ENCODE measurements at regions not wholly inside any gene's neighbourhood (a gene's known extent, or its start where the extent isn't known, plus 50 kb on each side); places are given as distances from the start of the nearest gene placed in this dataset.

GRCh38 chr6:101018157-101018556 lies 137.0 kb upstream of the ASCC3 start:
- no peak overlapping the region for H3K4me3 Mint-ChIP-seq
- intact Hi-C loops (cut with micrococcal nuclease): no loop called here

DNA sequence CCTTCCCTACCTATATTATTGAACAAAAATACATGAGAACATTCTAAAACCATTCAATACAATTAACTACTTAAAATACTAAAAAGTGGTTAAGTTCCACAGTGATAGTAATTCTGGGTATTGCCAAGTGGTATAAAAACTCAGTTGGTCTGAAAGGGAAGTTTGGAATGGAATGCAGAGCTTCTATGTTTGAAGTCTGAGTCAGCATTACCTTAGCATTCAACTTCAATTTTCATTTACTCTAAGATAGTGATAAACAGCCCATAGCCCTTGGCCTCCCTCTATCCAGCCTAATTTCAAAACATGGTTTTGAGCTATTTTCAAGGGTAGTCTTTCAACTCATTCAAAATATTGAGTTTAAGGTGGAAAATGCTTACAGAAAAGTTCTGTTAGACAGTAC lies 140.4 kb upstream of the ASCC3 start:
- no peak overlapping the region for H2AFZ ChIP-seq (ENCODE audit: insufficient read depth, low read depth, low read length, poor library complexity, severe bottlenecking)
- no peaks in the 10 kb centered on the region for H3K4me1 ChIP-seq (ENCODE audit: control insufficient read depth in 1 of 2, insufficient read depth in 2 of 2, low read length in 2 of 2)
- intact Hi-C loops (cut with micrococcal nuclease): no loop called here
- Mint-ChIP-seq H3K27ac (no peak overlapping the region), H3K36me3 (no peaks in the 10 kb centered on the region), H3K27me3 (ENCODE audit: low read depth in 3 of 3) (no peaks in the 10 kb centered on the region), H3K9me3 (peaks cover 2 to 28% (median 10%) of the 10 kb centered on the region in 7 donors), H3K4me1 (no peaks in the 10 kb centered on the region), H3K4me3 (no peak overlapping the region)
- H4K20me1 ChIP-seq (ENCODE audit: insufficient read depth, low read length): no peaks in the 10 kb centered on the region
- H3K27ac ChIP-seq (ENCODE audit: low read depth in 1 of 2, low read length in 2 of 2): no peak overlapping the region
- no peak overlapping the region for H3K9ac ChIP-seq (ENCODE audit: insufficient read depth, low read length, poor library complexity, severe bottlenecking)
- H3K79me2 ChIP-seq (ENCODE audit: insufficient read depth, low read length): no peaks in the 10 kb centered on the region
- H3K36me3 ChIP-seq (replicated peaks in 1 of 2; ENCODE audit: control insufficient read depth in 1 of 2, insufficient read depth in 2 of 2, low read length in 2 of 2): no peaks in the 10 kb centered on the region
- TF ChIP-seq CTCF (IDR thresholded peaks at IDR 0.05): no peak
- no peak overlapping the region for H3K4me2 ChIP-seq (replicated peaks; ENCODE audit: extremely low read depth, low read length, poor library complexity, severe bottlenecking)
- peaks cover 21 to 23% of the 10 kb centered on the region in 2 donors for H3K9me3 ChIP-seq (replicated peaks in 1 of 2; ENCODE audit: control insufficient read depth in 1 of 2, insufficient read depth in 1 of 2, low read length in 2 of 2)
- DNase-seq: no peak
- no peak overlapping the region for H3K4me3 ChIP-seq (replicated peaks in 1 of 3; ENCODE audit: low read depth in 2 of 3, low read length in 3 of 3)
- H3K27me3 ChIP-seq (ENCODE audit: control insufficient read depth in 2 of 2, insufficient read depth in 2 of 2, low read length in 2 of 2): no peaks in the 10 kb centered on the region

More at GRCh38 chr6:101018157-101018556, 137.0 kb upstream of the ASCC3 start:
- H3K9me3 Mint-ChIP-seq: peaks cover 2 to 13% (median 5%) of the 10 kb centered on the region in 7 donors
- H3K4me1 Mint-ChIP-seq: no peaks in the 10 kb centered on the region
- no peak overlapping the region for H3K27ac ChIP-seq (ENCODE audit: low read depth in 1 of 2, low read length in 2 of 2)
- no peak overlapping the region for H3K4me2 ChIP-seq (replicated peaks; ENCODE audit: extremely low read depth, low read length, poor library complexity, severe bottlenecking)
- no peak overlapping the region for H3K4me3 ChIP-seq (replicated peaks in 1 of 3; ENCODE audit: low read depth in 2 of 3, low read length in 3 of 3)
- H3K36me3 ChIP-seq (replicated peaks in 1 of 2; ENCODE audit: control insufficient read depth in 1 of 2, insufficient read depth in 2 of 2, low read length in 2 of 2): no peaks in the 10 kb centered on the region
- WGBS (ENCODE audit: insufficient coverage): no CpG with 5 or more reads among the region's 3 CpGs
- no peaks in the 10 kb centered on the region for H3K27me3 ChIP-seq (ENCODE audit: control insufficient read depth in 2 of 2, insufficient read depth in 2 of 2, low read length in 2 of 2)
- H3K27me3 Mint-ChIP-seq (ENCODE audit: low read depth in 3 of 3): no peaks in the 10 kb centered on the region
- H3K36me3 Mint-ChIP-seq: no peaks in the 10 kb centered on the region
- TF ChIP-seq CTCF (IDR thresholded peaks at IDR 0.05): no peak
- no peaks in the 10 kb centered on the region for H3K79me2 ChIP-seq (ENCODE audit: insufficient read depth, low read length)
- no peaks in the 10 kb centered on the region for H4K20me1 ChIP-seq (ENCODE audit: insufficient read depth, low read length)
- DNase-seq: no peak
- no peak overlapping the region for H2AFZ ChIP-seq (ENCODE audit: insufficient read depth, low read depth, low read length, poor library complexity, severe bottlenecking)
- no peak overlapping the region for H3K27ac Mint-ChIP-seq
- no peaks in the 10 kb centered on the region for H3K4me1 ChIP-seq (ENCODE audit: control insufficient read depth in 1 of 2, insufficient read depth in 2 of 2, low read length in 2 of 2)
- H3K9me3 ChIP-seq (replicated peaks in 1 of 2; ENCODE audit: control insufficient read depth in 1 of 2, insufficient read depth in 1 of 2, low read length in 2 of 2): peaks cover 10 to 11% of the 10 kb centered on the region in 2 donors
- no peak overlapping the region for H3K9ac ChIP-seq (ENCODE audit: insufficient read depth, low read length, poor library complexity, severe bottlenecking)

All from CD14-positive monocyte (primary cell).